WI38 (cell line): ENCODE measurements at regions not wholly inside any gene's neighbourhood (a gene's known extent, or its start where the extent isn't known, plus 50 kb on each side); places are given as distances from the start of the nearest gene placed in this dataset.

Experiments used
- H3K4me3 ChIP-seq: 2 replicates; pipeline ENCODE4 v1.5.1; 2011; ENCODE audit warnings: low read depth, mild to moderate bottlenecking, control low read depth, low read length
- CTCF ChIP-seq: IDR thresholded peaks from 2 replicates; pipeline ENCODE4 v1.5.1; 2012; ENCODE audit warnings: low read depth, mild to moderate bottlenecking, control low read depth, low read length

- TF ChIP-seq CTCF = peak; percentile 87
- H3K4me3 ChIP-seq = no peak overlapping the region
Observed at GRCh38 chr11:11028017-11028692, 170.3 kb upstream of the ZBED5 start.

GRCh38 chr11:11027288-11027687 lies 169.4 kb upstream of the ZBED5 start:
- H3K4me3 ChIP-seq = no peak overlapping the region
- no peak for TF ChIP-seq CTCF

DNA sequence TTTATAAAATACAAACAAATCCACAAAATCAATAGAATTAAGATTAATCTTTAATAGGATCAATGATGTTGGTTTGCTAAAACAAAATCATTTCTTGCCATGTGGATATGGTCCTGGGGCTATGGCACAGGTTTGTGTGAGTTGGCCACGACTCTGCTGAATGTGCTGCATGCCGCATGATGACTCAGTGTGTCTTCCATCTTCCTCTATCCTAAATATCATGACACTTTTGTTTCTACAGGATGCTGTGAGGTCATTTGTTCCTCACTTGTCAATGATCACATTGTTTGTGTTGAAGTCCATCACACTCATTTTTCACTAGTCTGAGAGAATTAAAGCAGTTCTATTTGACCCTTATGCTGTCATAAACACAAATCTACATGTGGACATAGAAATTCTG lies 167.2 kb upstream of the ZBED5 start:
- TF ChIP-seq CTCF = no peak
- no peak overlapping the region for H3K4me3 ChIP-seq

GRCh38 chr11:11022125-11022730 lies 164.4 kb upstream of the ZBED5 start:
- no peak overlapping the region for H3K4me3 ChIP-seq
- no peak for TF ChIP-seq CTCF

DNA sequence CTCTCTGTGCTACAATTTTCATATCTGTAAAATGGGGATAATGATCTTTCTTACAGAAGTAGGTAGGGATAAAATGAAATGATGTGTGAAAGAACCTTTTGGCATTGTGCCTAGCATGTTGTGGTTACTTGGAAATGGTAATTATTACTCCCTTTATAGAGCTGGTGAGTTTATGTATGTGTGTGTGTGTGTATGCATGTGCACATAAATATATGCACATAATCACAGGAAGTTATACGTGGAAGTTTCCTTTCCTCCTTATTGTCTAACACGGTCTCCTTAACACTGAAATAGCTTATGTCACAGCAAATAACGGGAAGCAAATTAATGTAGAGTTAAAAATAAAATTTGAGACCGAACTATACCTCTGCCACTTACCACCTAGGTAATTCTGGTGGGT lies 163.7 kb upstream of the ZBED5 start:
- TF ChIP-seq CTCF = no peak
- no peak overlapping the region for H3K4me3 ChIP-seq

GRCh38 chr11:11020747-11021149 lies 162.9 kb upstream of the ZBED5 start:
- no peak overlapping the region for H3K4me3 ChIP-seq
- TF ChIP-seq CTCF = no peak

DNA sequence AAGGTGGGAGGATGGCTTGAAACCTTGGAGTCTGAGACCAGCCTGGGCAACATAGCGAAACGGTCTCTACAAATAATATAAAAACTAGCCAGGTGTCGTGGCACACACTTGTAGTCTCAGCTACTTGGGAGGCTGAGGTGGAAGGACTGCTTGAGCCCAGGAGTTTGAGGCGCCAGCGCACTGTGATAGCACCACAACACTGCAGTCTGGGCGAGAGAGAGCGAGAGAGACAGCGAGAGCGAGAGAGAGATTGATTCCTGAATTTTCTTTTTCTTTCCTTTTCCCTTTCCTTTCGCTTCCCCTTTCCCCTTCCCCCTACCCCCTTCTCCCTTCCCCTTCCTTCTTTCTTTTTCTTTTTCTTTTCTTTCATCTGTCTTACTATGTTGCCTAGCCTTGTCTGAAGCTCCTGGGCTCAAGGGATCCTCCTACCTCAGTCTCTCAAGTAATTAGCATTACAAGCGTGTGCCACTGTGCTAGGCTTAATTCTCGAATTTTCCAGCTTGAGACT lies 162.4 kb upstream of the ZBED5 start:
- no peak for TF ChIP-seq CTCF
- no peak overlapping the region for H3K4me3 ChIP-seq
